DND-41 (cell line): ENCODE measurements at regions not wholly inside any gene's neighbourhood (a gene's known extent, or its start where the extent isn't known, plus 50 kb on each side); places are given as distances from the start of the nearest gene placed in this dataset.

Experiments used
- ATAC-seq: fragments of 200-7000 bp; cut with Tn5 transposase; 3 replicates; pipeline ENCODE4 v1.9.1; 2021; ENCODE audit warnings: low read depth; ENCODE audit not compliant: insufficient read depth
- DNase-seq: peaks from one replicate; pipeline ENCODE4 v3.0.0-alpha.2; 2020
- H2AFZ ChIP-seq: 2 replicates; pipeline ENCODE4 v1.6.0; 2012; ENCODE audit warnings: low read depth, low read length
- H3K27ac ChIP-seq: 2 replicates; pipeline ENCODE4 v1.5.1; 2012; ENCODE audit warnings: low read length, inconsistent platforms
- H3K27me3 ChIP-seq: fragments of 200-600 bp; sonication (generic); 2 replicates; pipeline ENCODE4 v1.6.0; 2012; ENCODE audit warnings: low read length, mild to moderate bottlenecking, inconsistent platforms; ENCODE audit not compliant: insufficient read depth, poor library complexity
- H3K36me3 ChIP-seq: 2 replicates; pipeline ENCODE4 v1.5.1; 2012; ENCODE audit warnings: low read length, inconsistent platforms; ENCODE audit not compliant: insufficient read depth
- H3K4me1 ChIP-seq: 2 replicates; pipeline ENCODE4 v1.5.1; 2012; ENCODE audit warnings: mild to moderate bottlenecking, low read length; ENCODE audit not compliant: insufficient read depth
- H3K4me2 ChIP-seq: 2 replicates; pipeline ENCODE4 v1.6.0; 2012; ENCODE audit warnings: mild to moderate bottlenecking, moderate library complexity, low read length, inconsistent platforms; ENCODE audit not compliant: insufficient read depth
- H3K4me3 ChIP-seq, 2 experiments: fragments of 200-600 bp in 1 of 2; shearing (Covaris generic) in 1 of 2; 2 replicates each; pipeline ENCODE4 v1.5.1; 2012 to 2016; ENCODE audit warnings: inconsistent platforms in 2 of 2, low read length in 2 of 2, mild to moderate bottlenecking in 2 of 2, low read depth in 1 of 2, moderate library complexity in 1 of 2
- H3K79me2 ChIP-seq: 2 replicates; pipeline ENCODE4 v1.6.0; 2012; ENCODE audit warnings: low read length, inconsistent platforms; ENCODE audit not compliant: insufficient read depth
- H3K9ac ChIP-seq: 2 replicates; pipeline ENCODE4 v1.6.0; 2012; ENCODE audit warnings: low read depth, mild to moderate bottlenecking, inconsistent platforms, low read length, moderate library complexity
- H3K9me3 ChIP-seq: 2 replicates; pipeline ENCODE4 v1.5.1; 2012; ENCODE audit warnings: low read length, moderate library complexity, mild to moderate bottlenecking, inconsistent platforms; ENCODE audit not compliant: insufficient read depth, severe bottlenecking
- H4K20me1 ChIP-seq: 2 replicates; pipeline ENCODE4 v1.6.0; 2012; ENCODE audit warnings: low read length; ENCODE audit not compliant: insufficient read depth
- EZH2 ChIP-seq: IDR thresholded peaks from 3 replicates; pipeline ENCODE4 v1.6.1; 2012; ENCODE audit warnings: borderline replicate concordance, low read depth, mild to moderate bottlenecking, moderate library complexity, low read length, inconsistent platforms; ENCODE audit not compliant: severe bottlenecking
- TF ChIP-seq, protein P1 (sequence below): IDR thresholded peaks from 2 replicates; pipeline ENCODE4 v1.5.1; 2012; ENCODE audit warnings: borderline replicate concordance, low read length, moderate library complexity, mild to moderate bottlenecking; ENCODE audit not compliant: poor library complexity, severe bottlenecking; ENCODE audit errors: extremely low read depth

DNA sequence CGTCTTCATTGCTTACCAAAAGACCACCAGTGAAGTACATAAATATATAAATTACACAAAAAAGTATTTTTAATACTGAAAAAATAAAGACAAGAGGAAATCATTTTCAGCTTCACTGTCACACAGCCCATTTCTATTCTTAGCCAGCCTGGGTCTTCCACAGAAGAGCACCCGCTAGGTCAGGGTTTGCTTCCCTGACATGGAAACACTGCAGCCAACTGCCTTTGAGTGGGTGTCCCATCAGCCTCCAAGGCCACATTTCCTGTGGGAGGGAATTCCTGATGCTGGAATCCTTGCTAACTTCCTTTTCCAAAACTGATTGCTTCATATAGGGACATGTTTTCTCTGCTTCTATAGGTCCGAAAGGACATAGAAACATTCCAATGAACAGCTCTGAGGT, 137.8 kb upstream of the CAV2 start:
- Histone ChIP-seq H3K27me3 (no peaks in the 10 kb centered on the region), H3K4me2 (no peak overlapping the region), H3K9ac (no peak overlapping the region), H3K79me2 (no peaks in the 10 kb centered on the region), H4K20me1 (no peaks in the 10 kb centered on the region), H3K4me1 (no peaks in the 10 kb centered on the region), H2AFZ (no peak overlapping the region), H3K36me3 (no peaks in the 10 kb centered on the region), H3K4me3 (no peak overlapping the region), H3K27ac (no peak overlapping the region), H3K9me3 (no peaks in the 10 kb centered on the region)
- TF ChIP-seq, protein P1, sequence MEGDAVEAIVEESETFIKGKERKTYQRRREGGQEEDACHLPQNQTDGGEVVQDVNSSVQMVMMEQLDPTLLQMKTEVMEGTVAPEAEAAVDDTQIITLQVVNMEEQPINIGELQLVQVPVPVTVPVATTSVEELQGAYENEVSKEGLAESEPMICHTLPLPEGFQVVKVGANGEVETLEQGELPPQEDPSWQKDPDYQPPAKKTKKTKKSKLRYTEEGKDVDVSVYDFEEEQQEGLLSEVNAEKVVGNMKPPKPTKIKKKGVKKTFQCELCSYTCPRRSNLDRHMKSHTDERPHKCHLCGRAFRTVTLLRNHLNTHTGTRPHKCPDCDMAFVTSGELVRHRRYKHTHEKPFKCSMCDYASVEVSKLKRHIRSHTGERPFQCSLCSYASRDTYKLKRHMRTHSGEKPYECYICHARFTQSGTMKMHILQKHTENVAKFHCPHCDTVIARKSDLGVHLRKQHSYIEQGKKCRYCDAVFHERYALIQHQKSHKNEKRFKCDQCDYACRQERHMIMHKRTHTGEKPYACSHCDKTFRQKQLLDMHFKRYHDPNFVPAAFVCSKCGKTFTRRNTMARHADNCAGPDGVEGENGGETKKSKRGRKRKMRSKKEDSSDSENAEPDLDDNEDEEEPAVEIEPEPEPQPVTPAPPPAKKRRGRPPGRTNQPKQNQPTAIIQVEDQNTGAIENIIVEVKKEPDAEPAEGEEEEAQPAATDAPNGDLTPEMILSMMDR = no peak
- TF ChIP-seq EZH2 = no peak
- ATAC-seq (no peak), DNase-seq (no peak)

DNA sequence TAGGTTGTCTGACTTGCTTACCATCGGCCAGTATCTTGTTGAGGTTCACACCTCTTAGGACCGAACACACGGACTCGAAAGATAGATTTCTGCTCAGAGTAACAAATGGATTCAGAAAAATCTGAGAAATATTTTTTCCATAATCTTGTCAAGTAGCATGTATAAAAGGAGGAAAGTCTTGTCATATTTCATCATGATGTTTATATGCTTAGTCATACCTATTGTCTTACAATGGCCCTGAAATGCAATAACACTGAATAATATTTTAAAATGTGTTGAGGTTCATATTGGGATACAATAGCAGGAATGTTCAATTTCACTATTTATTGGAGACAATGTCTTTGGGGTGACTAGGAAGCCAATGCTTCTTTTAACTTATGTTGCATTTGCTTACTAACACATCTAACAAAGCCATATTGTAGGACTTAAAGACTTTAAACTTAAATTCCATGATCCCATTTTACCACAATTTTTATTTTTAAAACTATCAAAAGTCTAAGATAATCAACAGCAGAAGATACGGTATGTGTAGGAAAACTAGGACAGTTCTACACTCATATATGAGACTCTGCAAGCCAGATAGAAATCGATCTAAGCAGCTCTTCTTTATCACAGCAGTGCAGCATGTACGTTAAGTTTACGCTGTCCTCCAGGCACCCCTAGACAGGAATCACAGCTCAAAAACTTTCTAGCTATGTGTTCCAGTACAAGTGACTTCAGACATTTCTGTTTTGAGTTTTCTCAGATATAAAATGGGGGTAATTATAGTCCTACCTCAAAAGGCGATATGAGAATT, 135.7 kb upstream of the CAV2 start:
- no peaks in the 10 kb centered on the region for H3K36me3 ChIP-seq
- H3K4me2 ChIP-seq = no peak overlapping the region
- no peaks in the 10 kb centered on the region for H3K79me2 ChIP-seq
- no peaks in the 10 kb centered on the region for H3K4me1 ChIP-seq
- TF ChIP-seq, protein P1 = no peak
- TF ChIP-seq EZH2 = no peak
- H3K4me3 ChIP-seq = no peak overlapping the region
- no peak for DNase-seq
- peaks cover 4% of the 10 kb centered on the region for H3K27me3 ChIP-seq
- no peak overlapping the region for H3K9ac ChIP-seq
- H3K27ac ChIP-seq = no peak overlapping the region
- no peak for ATAC-seq
- no peaks in the 10 kb centered on the region for H4K20me1 ChIP-seq
- no peak overlapping the region for H2AFZ ChIP-seq
- H3K9me3 ChIP-seq = no peaks in the 10 kb centered on the region

DNA sequence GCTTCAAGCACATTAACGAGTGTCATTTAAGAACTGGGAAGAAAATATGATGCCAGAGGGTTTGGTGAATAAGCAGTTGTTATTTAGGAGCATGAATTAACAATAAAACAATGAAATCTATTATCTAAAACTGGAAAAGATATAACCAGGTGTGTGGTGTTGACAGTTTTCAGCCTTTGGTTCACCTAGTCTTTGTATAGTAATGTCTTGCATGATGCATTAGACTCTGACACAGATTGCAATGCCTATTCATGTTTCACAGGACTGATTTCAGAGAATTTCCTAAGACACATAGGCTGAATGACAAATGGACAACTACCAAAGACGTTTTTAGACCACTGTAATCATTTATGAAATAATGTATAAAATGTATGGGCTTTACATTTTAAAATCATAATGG, 135.1 kb upstream of the CAV2 start:
- ATAC-seq = no peak
- TF ChIP-seq, protein P1 = no peak
- TF ChIP-seq EZH2 = no peak
- H3K79me2 ChIP-seq = no peaks in the 10 kb centered on the region

DNA sequence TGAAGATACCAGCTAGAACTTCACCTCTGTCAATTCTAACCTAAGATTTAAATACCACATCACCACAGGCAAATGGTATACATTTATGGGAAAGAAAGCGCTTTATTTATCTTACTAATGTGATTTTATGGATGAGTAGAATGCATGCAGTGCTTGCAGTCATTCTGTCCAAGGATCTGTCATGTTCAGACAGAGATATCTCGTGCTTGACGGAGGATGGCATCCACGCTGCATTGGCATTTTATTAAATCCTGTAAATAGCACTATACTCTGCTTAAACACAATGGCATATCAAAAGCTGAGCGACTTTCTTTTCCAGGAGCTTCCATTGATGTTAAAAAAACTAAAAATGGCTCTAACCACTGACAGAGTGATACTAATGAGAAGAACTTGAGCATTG, 133.7 kb upstream of the CAV2 start:
- H2AFZ ChIP-seq = no peak overlapping the region
- H3K4me2 ChIP-seq = no peak overlapping the region
- DNase-seq (no peak), ATAC-seq (no peak)
- peaks cover 4% of the 10 kb centered on the region for H3K27me3 ChIP-seq
- H3K9ac ChIP-seq = no peak overlapping the region
- no peak for TF ChIP-seq EZH2
- no peak overlapping the region for H3K4me3 ChIP-seq
- no peaks in the 10 kb centered on the region for H3K36me3 ChIP-seq
- H3K79me2 ChIP-seq = no peaks in the 10 kb centered on the region
- H4K20me1 ChIP-seq = no peaks in the 10 kb centered on the region
- no peak overlapping the region for H3K27ac ChIP-seq
- no peaks in the 10 kb centered on the region for H3K9me3 ChIP-seq
- no peaks in the 10 kb centered on the region for H3K4me1 ChIP-seq

More for the DNA sequence above, 135.1 kb upstream of the CAV2 start:
- Histone ChIP-seq H2AFZ (no peak overlapping the region), H3K27ac (no peak overlapping the region), H4K20me1 (no peaks in the 10 kb centered on the region), H3K4me1 (no peaks in the 10 kb centered on the region), H3K9me3 (no peaks in the 10 kb centered on the region), H3K4me2 (no peak overlapping the region), H3K36me3 (no peaks in the 10 kb centered on the region), H3K4me3 (no peak overlapping the region), H3K9ac (no peak overlapping the region), H3K27me3 (peaks cover 4% of the 10 kb centered on the region)
- no peak for DNase-seq
